ENCODE measurements at regions not wholly inside any gene's neighbourhood (a gene's known extent, or its start where the extent isn't known, plus 50 kb on each side); places are given as distances from the start of the nearest gene placed in this dataset.

- no peak for TF ChIP-seq POLR2A (IDR thresholded peaks at IDR 0.05; ENCODE audit: low read depth, low read length)
- TF ChIP-seq TAF1 (IDR thresholded peaks at IDR 0.05; ENCODE audit: borderline replicate concordance, low read depth, low read length) = no peak
- no peak for TF ChIP-seq POLR2AphosphoS5 (IDR thresholded peaks at IDR 0.05; ENCODE audit: low read depth, low read length)
- DNase-seq (ENCODE audit: insufficient read length) (no peak), FAIRE-seq (no peak)
Measured at GRCh38 chr3:159787178-159787574, 201.5 kb upstream of the IL12A start.

- no peak for FAIRE-seq
- TF ChIP-seq POLR2AphosphoS5 (IDR thresholded peaks at IDR 0.05; ENCODE audit: low read depth, low read length) (no peak), POLR2A (IDR thresholded peaks at IDR 0.05; ENCODE audit: low read depth, low read length) (no peak), TAF1 (IDR thresholded peaks at IDR 0.05; ENCODE audit: borderline replicate concordance, low read depth, low read length) (no peak)
- no peak for DNase-seq (ENCODE audit: insufficient read length)
Measured at GRCh38 chr3:159787794-159788205, 200.8 kb upstream of the IL12A start.

GRCh38 chr3:159788291-159788690, 200.3 kb upstream of the IL12A start:
- no peak for DNase-seq (ENCODE audit: insufficient read length)
- no peak for TF ChIP-seq POLR2AphosphoS5 (IDR thresholded peaks at IDR 0.05; ENCODE audit: low read depth, low read length)
- no peak for TF ChIP-seq TAF1 (IDR thresholded peaks at IDR 0.05; ENCODE audit: borderline replicate concordance, low read depth, low read length)
- no peak for FAIRE-seq

- TF ChIP-seq POLR2A (IDR thresholded peaks at IDR 0.05; ENCODE audit: low read depth, low read length) (no peak), TAF1 (IDR thresholded peaks at IDR 0.05; ENCODE audit: borderline replicate concordance, low read depth, low read length) (no peak), POLR2AphosphoS5 (IDR thresholded peaks at IDR 0.05; ENCODE audit: low read depth, low read length) (no peak)
- no peak for DNase-seq (ENCODE audit: insufficient read length)
- FAIRE-seq = no peak
Measured at GRCh38 chr3:159789017-159789416, 199.6 kb upstream of the IL12A start.

GRCh38 chr3:159789742-159790635, 198.6 kb upstream of the IL12A start:
- DNase-seq (ENCODE audit: insufficient read length) (no peak), FAIRE-seq (no peak)
- TF ChIP-seq POLR2A (IDR thresholded peaks at IDR 0.05; ENCODE audit: low read depth, low read length) = no peak
- TF ChIP-seq POLR2AphosphoS5 (IDR thresholded peaks at IDR 0.05; ENCODE audit: low read depth, low read length) = no peak
- TF ChIP-seq TAF1 (IDR thresholded peaks at IDR 0.05; ENCODE audit: borderline replicate concordance, low read depth, low read length) = no peak

GRCh38 chr3:159791336-159791735, 197.3 kb upstream of the IL12A start:
- FAIRE-seq = no peak
- no peak for DNase-seq (ENCODE audit: insufficient read length)
- no peak for TF ChIP-seq POLR2AphosphoS5 (IDR thresholded peaks at IDR 0.05; ENCODE audit: low read depth, low read length)
- no peak for TF ChIP-seq TAF1 (IDR thresholded peaks at IDR 0.05; ENCODE audit: borderline replicate concordance, low read depth, low read length)
- no peak for TF ChIP-seq POLR2A (IDR thresholded peaks at IDR 0.05; ENCODE audit: low read depth, low read length)

- DNase-seq (ENCODE audit: insufficient read length) = no peak
- FAIRE-seq = no peak
- no peak for TF ChIP-seq TAF1 (IDR thresholded peaks at IDR 0.05; ENCODE audit: borderline replicate concordance, low read depth, low read length)
- no peak for TF ChIP-seq POLR2AphosphoS5 (IDR thresholded peaks at IDR 0.05; ENCODE audit: low read depth, low read length)
- TF ChIP-seq POLR2A (IDR thresholded peaks at IDR 0.05; ENCODE audit: low read depth, low read length) = no peak
Measured at GRCh38 chr3:159792070-159792469, 196.6 kb upstream of the IL12A start.

GRCh38 chr3:159795042-159795441, 193.6 kb upstream of the IL12A start:
- FAIRE-seq = no peak
- no peak for TF ChIP-seq TAF1 (IDR thresholded peaks at IDR 0.05; ENCODE audit: borderline replicate concordance, low read depth, low read length)
- no peak for TF ChIP-seq POLR2AphosphoS5 (IDR thresholded peaks at IDR 0.05; ENCODE audit: low read depth, low read length)
- no peak for TF ChIP-seq POLR2A (IDR thresholded peaks at IDR 0.05; ENCODE audit: low read depth, low read length)
- DNase-seq (ENCODE audit: insufficient read length) = no peak

- no peak for DNase-seq (ENCODE audit: insufficient read length)
- no peak for TF ChIP-seq TAF1 (IDR thresholded peaks at IDR 0.05; ENCODE audit: borderline replicate concordance, low read depth, low read length)
- TF ChIP-seq POLR2A (IDR thresholded peaks at IDR 0.05; ENCODE audit: low read depth, low read length) = no peak
- TF ChIP-seq POLR2AphosphoS5 (IDR thresholded peaks at IDR 0.05; ENCODE audit: low read depth, low read length) = no peak
- no peak for FAIRE-seq
Measured at GRCh38 chr3:159795681-159796175, 192.9 kb upstream of the IL12A start.

GRCh38 chr3:159796226-159796625, 192.4 kb upstream of the IL12A start:
- FAIRE-seq (no peak), DNase-seq (ENCODE audit: insufficient read length) (no peak)
- TF ChIP-seq POLR2A (IDR thresholded peaks at IDR 0.05; ENCODE audit: low read depth, low read length) (no peak), TAF1 (IDR thresholded peaks at IDR 0.05; ENCODE audit: borderline replicate concordance, low read depth, low read length) (no peak), POLR2AphosphoS5 (IDR thresholded peaks at IDR 0.05; ENCODE audit: low read depth, low read length) (no peak)

- DNase-seq (ENCODE audit: insufficient read length) (no peak), FAIRE-seq (no peak)
- no peak for TF ChIP-seq TAF1 (IDR thresholded peaks at IDR 0.05; ENCODE audit: borderline replicate concordance, low read depth, low read length)
- no peak for TF ChIP-seq POLR2A (IDR thresholded peaks at IDR 0.05; ENCODE audit: low read depth, low read length)
- TF ChIP-seq POLR2AphosphoS5 (IDR thresholded peaks at IDR 0.05; ENCODE audit: low read depth, low read length) = no peak
Measured at GRCh38 chr3:159796744-159797143, 191.9 kb upstream of the IL12A start.

GRCh38 chr3:159797771-159798170, 190.9 kb upstream of the IL12A start:
- no peak for FAIRE-seq
- TF ChIP-seq POLR2A (IDR thresholded peaks at IDR 0.05; ENCODE audit: low read depth, low read length) (no peak), TAF1 (IDR thresholded peaks at IDR 0.05; ENCODE audit: borderline replicate concordance, low read depth, low read length) (no peak), POLR2AphosphoS5 (IDR thresholded peaks at IDR 0.05; ENCODE audit: low read depth, low read length) (no peak)
- DNase-seq (ENCODE audit: insufficient read length) = no peak

Measured in GM12892 (cell line).